Fibroblast of lung (primary cell): ENCODE measurements at regions not wholly inside any gene's neighbourhood (a gene's known extent, or its start where the extent isn't known, plus 50 kb on each side); places are given as distances from the start of the nearest gene placed in this dataset.

Experiments
- CTCF ChIP-seq, 2 donors: IDR thresholded peaks in 1 of 2; conservative IDR thresholded peaks in 1 of 2; 1 replicate in 1 of 2; 2 replicates in 1 of 2; pipeline ENCODE4 v1.5.1; 2011 to 2012; ENCODE audit warnings: low read length in 2 of 2, control low read depth in 1 of 2, inconsistent platforms in 1 of 2, low read depth in 1 of 2, mild to moderate bottlenecking in 1 of 2
- EZH2 ChIP-seq: IDR thresholded peaks from 2 replicates; pipeline ENCODE4 v1.5.1; 2012; ENCODE audit warnings: low read length, control low read depth, mild to moderate bottlenecking; ENCODE audit errors: missing control alignments

GRCh38 chrX:69318651-69319340 is 153.5 kb upstream of the PJA1 start:
- TF ChIP-seq CTCF (conservative IDR thresholded peaks at IDR 0.05 in 1 of 2, IDR thresholded peaks at IDR 0.05 in 1 of 2; ENCODE audit: low read depth in 1 of 2, low read length in 2 of 2) (no peak), EZH2 (no peak)
